Skeletal muscle satellite cell (primary cell): ENCODE measurements at regions not wholly inside any gene's neighbourhood (a gene's known extent, or its start where the extent isn't known, plus 50 kb on each side); places are given as distances from the start of the nearest gene placed in this dataset.
"Not testable (repeated sequence)": the region's sequence is repeated elsewhere in the genome, so short reads cannot be mapped to it uniquely, and the experiment has no call there.

Experiments
- H3K27me3 ChIP-seq: 2 replicates; pipeline ENCODE4 v1.7.0; 2013; ENCODE audit warnings: low read length; ENCODE audit not compliant: control insufficient read depth, insufficient read depth
- H3K36me3 ChIP-seq: 2 replicates; pipeline ENCODE4 v1.7.0; 2013; ENCODE audit warnings: mild to moderate bottlenecking, control low read depth, low read length; ENCODE audit not compliant: insufficient read depth
- H3K4me1 ChIP-seq: 2 replicates; pipeline ENCODE4 v1.7.0; 2013; ENCODE audit warnings: low read length; ENCODE audit not compliant: control insufficient read depth, insufficient read depth
- H3K4me2 ChIP-seq: 2 replicates; pipeline ENCODE4 v1.7.0; 2013; ENCODE audit warnings: mild to moderate bottlenecking, low read length
- H3K4me3 ChIP-seq: 2 replicates; pipeline ENCODE4 v1.7.0; 2013; ENCODE audit warnings: low read length
- H3K9ac ChIP-seq: 2 replicates; pipeline ENCODE4 v1.7.0; 2013; ENCODE audit warnings: mild to moderate bottlenecking, low read depth, low read length, moderate library complexity
- H3K9me3 ChIP-seq: replicated peaks from 2 replicates; pipeline ENCODE4 v1.7.0; 2013; ENCODE audit warnings: mild to moderate bottlenecking, control low read depth, low read length

- H3K4me1 ChIP-seq, result no peaks in the 10 kb centered on the region
- no peaks in the 10 kb centered on the region for H3K27me3 ChIP-seq
- H3K4me3 ChIP-seq, result no peak overlapping the region
- no peaks in the 10 kb centered on the region for H3K36me3 ChIP-seq
- H3K9me3 ChIP-seq, result peaks cover 3% of the 10 kb centered on the region
- H3K9ac ChIP-seq, result no peak overlapping the region
- no peak overlapping the region for H3K4me2 ChIP-seq
Observed at GRCh38 chr9:79428422-79428821, 143.3 kb upstream of the TLE4 start.

DNA sequence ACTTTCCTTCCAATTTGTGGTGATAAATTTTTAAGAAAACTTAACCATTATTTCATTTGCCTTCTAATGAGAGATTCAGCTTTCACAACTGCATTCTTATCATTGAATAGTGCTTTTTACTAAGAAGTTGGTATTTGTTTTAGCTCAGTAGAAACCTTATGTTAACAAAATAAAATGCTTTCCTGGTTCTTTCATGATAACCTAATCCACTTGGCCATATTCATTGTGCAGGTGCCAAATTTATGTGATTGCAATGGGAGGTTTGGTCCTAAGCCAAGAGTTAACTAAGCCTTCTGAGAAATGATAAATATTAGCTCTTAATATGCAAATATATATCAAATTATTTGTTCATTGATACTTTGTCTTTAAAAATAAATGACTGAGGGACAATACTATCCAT is 141.1 kb upstream of the TLE4 start:
- H3K4me1 ChIP-seq, result no peaks in the 10 kb centered on the region
- H3K27me3 ChIP-seq, result no peaks in the 10 kb centered on the region
- no peaks in the 10 kb centered on the region for H3K36me3 ChIP-seq
- H3K9me3 ChIP-seq, result peaks cover 3% of the 10 kb centered on the region
- no peak overlapping the region for H3K4me2 ChIP-seq
- no peak overlapping the region for H3K4me3 ChIP-seq
- H3K9ac ChIP-seq, result no peak overlapping the region

GRCh38 chr9:79431019-79431679 is 140.6 kb upstream of the TLE4 start:
- Histone ChIP-seq H3K4me2 (no peak overlapping the region), H3K36me3 (no peaks in the 10 kb centered on the region), H3K27me3 (no peaks in the 10 kb centered on the region), H3K9ac (no peak overlapping the region), H3K4me3 (no peak overlapping the region), H3K9me3 (peaks cover 2% of the 10 kb centered on the region), H3K4me1 (no peaks in the 10 kb centered on the region)

DNA sequence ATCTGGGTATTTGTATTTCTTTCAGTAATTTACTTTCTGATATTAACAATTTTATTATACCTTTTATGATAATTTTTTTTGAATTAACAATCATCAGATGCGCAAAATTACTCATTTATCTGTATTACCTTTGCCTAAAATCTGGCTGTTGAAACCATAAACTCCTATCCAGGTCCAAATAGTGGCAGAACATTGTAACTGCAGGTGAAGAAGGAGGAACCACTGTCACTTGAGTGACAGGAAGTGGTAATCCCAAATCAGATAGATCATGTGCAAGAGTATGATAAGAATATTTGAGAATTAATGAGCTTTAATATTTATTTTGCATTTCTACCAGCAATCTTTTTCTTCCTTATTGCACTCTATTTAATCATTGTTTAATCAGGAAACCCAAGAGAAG is 139.3 kb upstream of the TLE4 start:
- no peaks in the 10 kb centered on the region for H3K9me3 ChIP-seq
- H3K4me2 ChIP-seq, result no peak overlapping the region
- H3K4me3 ChIP-seq, result no peak overlapping the region
- no peaks in the 10 kb centered on the region for H3K27me3 ChIP-seq
- H3K36me3 ChIP-seq, result no peaks in the 10 kb centered on the region
- H3K4me1 ChIP-seq, result no peaks in the 10 kb centered on the region
- no peak overlapping the region for H3K9ac ChIP-seq

DNA sequence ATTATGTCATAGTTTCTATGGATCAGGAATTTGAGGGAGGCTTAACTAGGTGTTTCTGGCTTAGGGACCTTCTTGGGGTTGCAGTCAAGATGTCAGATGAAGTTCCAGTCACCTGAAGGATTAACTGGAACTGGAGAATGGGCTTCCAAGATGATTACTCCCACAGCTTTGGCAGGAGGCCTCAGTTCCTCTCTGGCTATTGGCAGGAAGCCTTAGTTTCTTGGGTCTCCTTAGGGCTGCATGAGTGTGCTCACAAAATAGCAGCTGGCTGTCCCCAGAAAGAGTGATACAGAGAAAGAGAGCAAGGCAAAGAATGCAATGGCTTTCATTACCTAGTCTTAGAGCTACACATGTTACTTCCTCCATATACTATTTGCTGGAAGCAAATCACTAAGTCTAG is 138.1 kb upstream of the TLE4 start:
- H3K27me3 ChIP-seq, result no peaks in the 10 kb centered on the region
- no peak overlapping the region for H3K4me3 ChIP-seq
- H3K9ac ChIP-seq, result no peak overlapping the region
- no peaks in the 10 kb centered on the region for H3K9me3 ChIP-seq
- no peak overlapping the region for H3K4me2 ChIP-seq
- no peaks in the 10 kb centered on the region for H3K36me3 ChIP-seq
- H3K4me1 ChIP-seq, result no peaks in the 10 kb centered on the region

DNA sequence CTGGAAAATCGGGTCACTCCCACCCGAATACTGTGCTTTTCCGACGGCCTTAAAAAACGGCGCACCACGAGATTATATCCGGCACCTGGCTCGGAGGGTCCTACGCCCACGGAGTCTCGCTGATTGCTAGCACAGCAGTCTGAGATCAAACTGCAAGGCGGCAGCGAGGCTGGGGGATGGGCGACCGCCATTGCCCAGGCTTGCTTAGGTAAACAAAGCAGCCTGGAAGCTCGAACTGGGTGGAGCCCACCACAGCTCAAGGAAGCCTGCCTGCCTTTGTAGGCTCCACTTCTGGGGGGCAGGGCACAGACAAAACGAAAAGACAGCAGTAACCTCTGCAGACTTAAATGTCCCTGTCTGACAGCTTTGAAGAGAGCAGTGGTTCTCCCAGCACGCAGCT is 132.5 kb upstream of the TLE4 start:
- H3K9ac ChIP-seq, H3K27me3 ChIP-seq, H3K36me3 ChIP-seq, H3K4me2 ChIP-seq, H3K9me3 ChIP-seq, H3K4me1 ChIP-seq, H3K4me3 ChIP-seq: not testable (repeated sequence)

DNA sequence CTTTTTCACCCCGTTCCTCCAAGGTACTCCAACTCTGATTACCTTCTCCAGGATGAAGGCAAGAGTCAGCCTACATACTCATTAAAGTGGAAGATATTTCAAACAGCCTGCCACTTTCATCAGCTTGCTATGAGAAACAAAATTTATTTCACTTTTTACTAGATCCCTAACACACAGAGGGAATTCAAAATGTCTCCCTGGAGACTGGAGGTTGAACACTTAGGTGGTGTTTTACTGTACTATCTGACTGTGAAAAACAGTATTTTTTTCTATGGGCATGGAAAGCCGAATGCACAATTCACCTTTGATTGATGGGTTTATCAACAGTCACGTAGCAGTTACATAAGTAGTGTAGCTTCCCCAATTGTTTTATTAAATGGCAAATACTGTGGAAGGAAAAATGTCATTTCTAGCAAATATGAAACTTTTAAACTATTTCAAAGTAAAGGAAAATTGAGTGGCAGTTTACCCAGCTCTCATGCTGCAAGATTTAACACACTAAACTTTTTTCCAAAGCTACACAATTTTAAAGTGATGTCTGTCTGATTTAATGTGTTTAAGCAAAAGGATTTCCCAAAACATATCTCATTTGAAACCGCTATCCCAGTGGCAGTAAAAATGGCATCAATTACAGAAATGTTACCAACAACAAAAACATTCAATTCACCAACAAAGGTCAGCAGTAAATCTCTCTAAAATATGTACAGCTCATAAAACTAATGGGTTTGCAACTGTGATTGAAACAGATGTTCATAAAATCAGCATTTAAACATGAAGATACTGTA is 125.0 kb upstream of the TLE4 start:
- H3K4me3 ChIP-seq, result no peak overlapping the region
- H3K36me3 ChIP-seq, result no peaks in the 10 kb centered on the region
- no peaks in the 10 kb centered on the region for H3K9me3 ChIP-seq
- no peaks in the 10 kb centered on the region for H3K27me3 ChIP-seq
- no peak overlapping the region for H3K4me2 ChIP-seq
- H3K9ac ChIP-seq, result no peak overlapping the region
- H3K4me1 ChIP-seq, result no peaks in the 10 kb centered on the region

GRCh38 chr9:79447308-79447605 is 124.5 kb upstream of the TLE4 start:
- no peaks in the 10 kb centered on the region for H3K36me3 ChIP-seq
- H3K9me3 ChIP-seq, result no peaks in the 10 kb centered on the region
- no peaks in the 10 kb centered on the region for H3K4me1 ChIP-seq
- no peak overlapping the region for H3K9ac ChIP-seq
- no peak overlapping the region for H3K4me2 ChIP-seq
- H3K27me3 ChIP-seq, result no peaks in the 10 kb centered on the region
- H3K4me3 ChIP-seq, result no peak overlapping the region

DNA sequence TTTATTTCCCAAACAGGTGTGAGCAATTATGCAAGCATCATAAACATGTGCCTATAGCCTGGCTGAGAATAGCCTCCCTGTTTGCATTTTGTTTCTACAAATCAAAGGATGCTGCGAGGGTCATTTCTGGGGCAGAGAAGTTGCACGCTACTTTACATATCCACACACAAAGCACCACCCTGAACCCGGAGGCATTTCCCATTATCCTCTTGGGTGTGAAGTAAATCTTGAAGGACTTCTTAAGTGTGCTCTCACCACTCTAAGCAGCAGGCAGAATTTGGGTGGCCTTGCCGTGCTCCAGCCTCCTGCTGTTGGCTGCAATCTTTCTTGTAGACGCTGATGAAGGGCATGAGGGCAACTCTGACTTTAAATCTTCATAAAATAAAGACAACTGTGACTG is 124.0 kb upstream of the TLE4 start:
- Histone ChIP-seq H3K9me3 (no peaks in the 10 kb centered on the region), H3K36me3 (no peaks in the 10 kb centered on the region), H3K27me3 (no peaks in the 10 kb centered on the region), H3K4me3 (no peak overlapping the region), H3K4me2 (no peak overlapping the region), H3K4me1 (no peaks in the 10 kb centered on the region), H3K9ac (no peak overlapping the region)

DNA sequence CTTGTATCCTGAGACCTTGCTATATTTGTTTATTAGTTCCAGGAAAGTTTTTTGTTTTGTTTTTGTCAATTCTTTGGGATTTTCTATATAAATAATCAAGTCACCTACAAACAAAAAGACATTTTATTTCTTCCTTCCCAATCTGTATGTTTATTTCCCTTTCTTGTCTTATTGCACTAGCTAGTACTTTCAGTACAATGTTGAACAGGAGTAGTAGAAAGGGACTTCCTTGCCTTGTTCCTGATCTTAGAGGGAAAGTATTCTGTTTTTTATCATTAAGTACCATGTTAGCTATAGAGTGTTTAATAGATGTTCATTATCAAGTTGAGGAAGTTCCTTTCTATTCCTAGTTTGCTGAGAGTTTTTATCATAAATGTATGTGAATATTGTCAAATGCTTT is 119.5 kb upstream of the TLE4 start:
- no peak overlapping the region for H3K4me2 ChIP-seq

GRCh38 chr9:79461712-79462111 is 110.1 kb upstream of the TLE4 start:
- Histone ChIP-seq H3K4me3 (no peak overlapping the region), H3K27me3 (no peaks in the 10 kb centered on the region), H3K36me3 (no peaks in the 10 kb centered on the region), H3K4me2 (no peak overlapping the region), H3K4me1 (no peaks in the 10 kb centered on the region), H3K9ac (no peak overlapping the region), H3K9me3 (no peaks in the 10 kb centered on the region)

More for the DNA sequence above, 119.5 kb upstream of the TLE4 start:
- Histone ChIP-seq H3K9me3 (no peaks in the 10 kb centered on the region), H3K27me3 (no peaks in the 10 kb centered on the region), H3K9ac (no peak overlapping the region), H3K4me3 (no peak overlapping the region), H3K36me3 (no peaks in the 10 kb centered on the region), H3K4me1 (no peaks in the 10 kb centered on the region)

DNA sequence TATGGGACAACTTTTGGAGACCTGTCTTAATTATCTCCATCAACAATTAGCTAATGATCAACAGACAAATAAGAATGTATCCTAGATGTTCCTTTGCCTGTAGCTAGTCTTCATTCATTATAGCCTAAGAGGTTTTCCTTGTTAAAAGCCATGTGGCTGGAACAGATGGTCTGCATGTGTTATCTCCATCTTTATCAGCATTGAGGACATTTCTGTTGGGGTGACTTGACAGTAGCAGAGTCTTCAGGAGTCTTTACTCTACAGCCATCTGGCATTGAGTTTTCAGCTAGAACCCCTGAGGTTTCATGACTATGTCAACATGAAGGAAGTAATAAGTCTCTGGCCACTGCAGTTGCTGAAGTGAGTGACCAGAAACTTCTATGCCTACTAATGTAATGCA is 106.6 kb upstream of the TLE4 start:
- no peaks in the 10 kb centered on the region for H3K9me3 ChIP-seq
- H3K27me3 ChIP-seq, result no peaks in the 10 kb centered on the region
- no peak overlapping the region for H3K4me3 ChIP-seq
- H3K4me2 ChIP-seq, result no peak overlapping the region
- H3K9ac ChIP-seq, result no peak overlapping the region
- H3K4me1 ChIP-seq, result no peaks in the 10 kb centered on the region
- no peaks in the 10 kb centered on the region for H3K36me3 ChIP-seq
